ENCODE measurements at regions not wholly inside any gene's neighbourhood (a gene's known extent, or its start where the extent isn't known, plus 50 kb on each side); places are given as distances from the start of the nearest gene placed in this dataset.

DNA sequence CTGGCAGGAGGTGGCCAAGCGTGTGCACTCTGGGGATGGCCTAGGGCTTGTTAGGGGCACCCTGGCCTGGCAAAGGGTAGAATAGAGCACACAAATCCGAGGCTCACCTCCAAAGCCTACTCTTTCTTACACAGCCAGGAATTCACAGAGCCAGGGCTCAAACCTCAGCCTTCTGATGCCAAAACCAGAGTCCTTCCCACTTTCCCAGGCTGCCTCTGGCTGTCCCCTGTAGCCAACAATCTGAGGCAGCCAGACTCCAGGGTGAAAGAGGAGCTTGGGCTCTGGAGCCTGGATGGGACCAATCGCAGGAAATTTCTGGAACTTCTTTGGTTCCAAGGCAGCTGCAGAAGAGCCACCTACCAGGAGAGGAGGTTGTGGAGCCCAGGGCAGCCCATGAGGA is 127.9 kb downstream of the COPRS start:
- H3K36me3 ChIP-seq: no peaks in the 10 kb centered on the region
- H3K9me3 ChIP-seq: no peaks in the 10 kb centered on the region
- no peaks in the 10 kb centered on the region for H3K27me3 ChIP-seq
- intact Hi-C loops (cut with DNase I): no loop called here
- no peak for DNase-seq
- H3K4me3 ChIP-seq: no peak overlapping the region
- H3K4me1 ChIP-seq: no peaks in the 10 kb centered on the region
- H3K27ac ChIP-seq: no peak overlapping the region
- H3K9ac ChIP-seq (ENCODE audit: low read depth in 2 of 2, low read length in 2 of 2): no peak overlapping the region
- TF ChIP-seq, protein P1, sequence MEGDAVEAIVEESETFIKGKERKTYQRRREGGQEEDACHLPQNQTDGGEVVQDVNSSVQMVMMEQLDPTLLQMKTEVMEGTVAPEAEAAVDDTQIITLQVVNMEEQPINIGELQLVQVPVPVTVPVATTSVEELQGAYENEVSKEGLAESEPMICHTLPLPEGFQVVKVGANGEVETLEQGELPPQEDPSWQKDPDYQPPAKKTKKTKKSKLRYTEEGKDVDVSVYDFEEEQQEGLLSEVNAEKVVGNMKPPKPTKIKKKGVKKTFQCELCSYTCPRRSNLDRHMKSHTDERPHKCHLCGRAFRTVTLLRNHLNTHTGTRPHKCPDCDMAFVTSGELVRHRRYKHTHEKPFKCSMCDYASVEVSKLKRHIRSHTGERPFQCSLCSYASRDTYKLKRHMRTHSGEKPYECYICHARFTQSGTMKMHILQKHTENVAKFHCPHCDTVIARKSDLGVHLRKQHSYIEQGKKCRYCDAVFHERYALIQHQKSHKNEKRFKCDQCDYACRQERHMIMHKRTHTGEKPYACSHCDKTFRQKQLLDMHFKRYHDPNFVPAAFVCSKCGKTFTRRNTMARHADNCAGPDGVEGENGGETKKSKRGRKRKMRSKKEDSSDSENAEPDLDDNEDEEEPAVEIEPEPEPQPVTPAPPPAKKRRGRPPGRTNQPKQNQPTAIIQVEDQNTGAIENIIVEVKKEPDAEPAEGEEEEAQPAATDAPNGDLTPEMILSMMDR (IDR thresholded peaks at IDR 0.05): no peak

DNA sequence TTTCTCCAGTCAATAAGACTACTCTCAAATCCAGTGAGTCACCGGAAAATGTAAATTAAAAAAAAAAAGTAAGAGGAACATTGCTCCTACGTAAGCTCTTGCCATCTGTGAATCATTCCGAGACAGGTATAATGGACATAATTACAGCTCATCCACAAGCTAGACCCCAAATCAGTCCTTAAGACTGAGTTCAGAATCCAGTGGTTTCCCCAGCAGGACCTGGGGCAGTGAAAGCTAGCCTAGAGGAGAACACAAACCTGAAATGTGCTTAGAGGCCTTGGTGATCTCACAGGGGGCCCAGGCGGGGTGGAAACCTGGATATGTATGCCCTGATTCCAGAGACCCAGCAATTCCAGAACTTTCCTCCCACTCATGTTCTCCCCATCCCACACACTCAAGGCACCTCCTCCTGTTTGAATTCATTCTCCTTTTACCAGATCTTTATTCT is 132.0 kb downstream of the COPRS start:
- H3K27me3 ChIP-seq: no peaks in the 10 kb centered on the region
- no peak for DNase-seq
- H3K36me3 ChIP-seq: no peaks in the 10 kb centered on the region
- no peaks in the 10 kb centered on the region for H3K9me3 ChIP-seq
- H3K27ac ChIP-seq: no peak overlapping the region
- H3K9ac ChIP-seq (ENCODE audit: low read depth in 2 of 2, low read length in 2 of 2): no peak overlapping the region
- intact Hi-C loops (cut with DNase I): no loop called here
- TF ChIP-seq, protein P1 (IDR thresholded peaks at IDR 0.05): no peak
- H3K4me1 ChIP-seq: no peaks in the 10 kb centered on the region
- no peak overlapping the region for H3K4me3 ChIP-seq

DNA sequence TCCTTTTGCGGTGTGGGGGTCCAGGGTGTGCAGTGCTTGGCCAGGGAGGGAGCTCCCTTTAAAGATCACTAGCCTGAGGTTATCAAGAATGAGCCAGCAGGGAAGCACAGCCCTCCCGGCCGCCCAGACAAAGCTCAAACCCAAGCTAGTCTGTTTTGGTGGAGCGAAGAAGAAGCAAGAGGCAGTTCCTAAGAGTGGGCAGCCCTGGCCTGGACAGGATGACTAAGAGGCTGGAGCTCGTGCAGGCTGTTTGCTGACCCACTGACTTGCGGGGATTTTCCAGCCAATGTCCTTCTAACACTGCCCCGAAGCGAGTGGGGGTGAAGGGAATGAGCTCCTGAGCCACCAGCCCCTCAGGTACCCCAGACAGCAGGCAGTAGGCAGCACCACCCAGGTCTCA is 134.4 kb downstream of the COPRS start:
- Histone ChIP-seq H3K36me3 (no peaks in the 10 kb centered on the region), H3K9ac (ENCODE audit: low read depth in 2 of 2, low read length in 2 of 2) (no peak overlapping the region), H3K4me3 (no peak overlapping the region), H3K4me1 (no peaks in the 10 kb centered on the region), H3K27me3 (no peaks in the 10 kb centered on the region), H3K9me3 (no peaks in the 10 kb centered on the region), H3K27ac (no peak overlapping the region)
- no peak for DNase-seq
- intact Hi-C loops (cut with DNase I): no loop called here
- TF ChIP-seq, protein P1 (IDR thresholded peaks at IDR 0.05): no peak

DNA sequence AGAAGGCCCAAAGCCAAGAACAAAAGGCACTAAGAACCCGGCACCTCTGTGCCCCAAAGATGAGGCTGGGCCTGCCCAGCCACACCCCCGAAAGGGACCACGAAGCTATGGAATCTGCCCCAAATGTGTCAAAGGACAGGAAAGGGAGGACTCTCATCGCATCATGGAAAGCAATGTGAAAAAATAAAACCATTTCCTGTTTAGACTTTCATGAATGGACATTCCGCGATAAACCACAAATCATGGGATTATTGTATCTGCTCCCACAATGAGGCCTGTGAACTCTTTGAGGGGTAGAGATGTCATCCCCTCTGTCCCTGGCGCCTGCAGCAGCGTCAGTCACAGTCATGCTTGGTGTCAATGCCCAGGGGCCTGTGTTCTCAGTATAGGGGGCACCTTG is 135.0 kb downstream of the COPRS start:
- H3K27me3 ChIP-seq: no peaks in the 10 kb centered on the region
- TF ChIP-seq, protein P1 (IDR thresholded peaks at IDR 0.05): no peak
- H3K27ac ChIP-seq: no peak overlapping the region
- H3K4me1 ChIP-seq: no peaks in the 10 kb centered on the region
- no peak overlapping the region for H3K4me3 ChIP-seq
- no peaks in the 10 kb centered on the region for H3K36me3 ChIP-seq
- no peaks in the 10 kb centered on the region for H3K9me3 ChIP-seq
- intact Hi-C loops (cut with DNase I): no loop called here
- no peak for DNase-seq
- no peak overlapping the region for H3K9ac ChIP-seq (ENCODE audit: low read depth in 2 of 2, low read length in 2 of 2)

DNA sequence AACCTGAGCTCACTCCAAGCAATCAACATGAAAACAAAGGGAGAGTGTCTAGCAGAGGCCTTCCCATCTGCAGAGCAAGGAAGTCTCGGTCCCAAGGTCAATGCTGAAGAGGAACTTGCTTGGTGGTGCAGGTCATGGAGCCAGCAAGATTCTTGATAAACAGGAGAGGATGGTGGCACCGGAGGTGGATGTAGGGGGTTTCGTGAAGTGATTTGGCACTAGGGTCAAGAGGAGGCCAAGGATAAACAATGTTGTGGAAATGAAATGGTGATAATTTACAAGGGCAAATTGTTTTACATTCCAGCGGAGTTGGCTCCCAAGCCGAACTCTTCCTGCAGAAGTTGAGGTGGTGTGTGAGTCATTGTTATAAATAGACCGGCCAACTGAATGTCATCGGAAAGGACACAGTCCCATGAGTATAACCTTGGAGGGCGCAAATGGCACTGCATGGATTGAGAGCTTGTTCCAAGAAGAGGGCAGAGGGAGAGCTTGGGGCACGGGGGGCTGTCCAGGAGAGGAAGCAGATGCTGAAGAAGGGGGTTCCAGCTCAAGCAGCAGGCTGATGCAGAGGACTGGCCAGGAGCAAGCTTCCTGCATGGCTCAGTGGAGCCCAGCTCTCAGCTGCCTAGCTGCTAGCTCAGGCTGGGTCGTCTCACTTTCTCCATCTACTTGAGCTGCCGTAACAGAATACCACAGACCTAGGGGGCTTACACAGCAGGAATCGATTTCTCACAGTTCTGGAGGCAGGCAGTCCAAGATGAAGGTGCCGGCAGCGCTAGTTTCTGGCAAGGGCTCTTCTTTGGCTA is 136.6 kb downstream of the COPRS start:
- Histone ChIP-seq H3K9ac (ENCODE audit: low read depth in 2 of 2, low read length in 2 of 2) (no peak overlapping the region), H3K36me3 (no peaks in the 10 kb centered on the region), H3K27ac (no peak overlapping the region), H3K27me3 (no peaks in the 10 kb centered on the region), H3K4me1 (no peaks in the 10 kb centered on the region), H3K9me3 (no peaks in the 10 kb centered on the region), H3K4me3 (no peak overlapping the region)
- DNase-seq: no peak
- TF ChIP-seq, protein P1 (IDR thresholded peaks at IDR 0.05): no peak
- intact Hi-C loops (cut with DNase I): no loop called here

All from colonic mucosa (tissue), 4 donors.